Thymus (tissue), 11 donors: ENCODE measurements at regions not wholly inside any gene's neighbourhood (a gene's known extent, or its start where the extent isn't known, plus 50 kb on each side); places are given as distances from the start of the nearest gene placed in this dataset.

Source experiments
- DNase-seq, 9 donors: peaks; one replicate each; pipeline ENCODE4 v3.0.0-alpha.2; 2013; ENCODE audit warnings: low spot score in 9 of 9, low read depth in 6 of 9, missing footprints in 1 of 9
- H3K27ac ChIP-seq, 2 donors: one replicate each; pipeline ENCODE4 v1.5.1; 2013; ENCODE audit warnings: control low read depth in 1 of 2, low read depth in 1 of 2, low read length in 1 of 2, mild to moderate bottlenecking in 1 of 2, moderate library complexity in 1 of 2
- H3K27me3 ChIP-seq, 2 donors: one replicate each; pipeline ENCODE4 v1.5.1; 2013; ENCODE audit warnings: low read length in 1 of 2; ENCODE audit not compliant: control insufficient read depth in 2 of 2, insufficient read depth in 1 of 2
- H3K36me3 ChIP-seq, 2 donors: one replicate each; pipeline ENCODE4 v1.5.1; 2013; ENCODE audit warnings: low read length in 1 of 2, mild to moderate bottlenecking in 1 of 2, moderate library complexity in 1 of 2; ENCODE audit not compliant: control insufficient read depth in 2 of 2, insufficient read depth in 2 of 2
- H3K4me1 ChIP-seq, 2 donors: one replicate each; pipeline ENCODE4 v1.5.1; 2013; ENCODE audit warnings: low read length in 2 of 2; ENCODE audit not compliant: control insufficient read depth in 2 of 2, insufficient read depth in 2 of 2
- H3K4me3 ChIP-seq, 2 donors: one replicate each; pipeline ENCODE4 v1.5.1; 2013; ENCODE audit warnings: low read length in 2 of 2, control low read depth in 1 of 2, mild to moderate bottlenecking in 1 of 2
- H3K9me3 ChIP-seq, 2 donors: one replicate each; pipeline ENCODE4 v1.5.1; 2013; ENCODE audit warnings: low read length in 1 of 2, mild to moderate bottlenecking in 1 of 2; ENCODE audit not compliant: control insufficient read depth in 2 of 2, insufficient read depth in 1 of 2
- WGBS: extraction: QIAGEN DNeasy Blood & Tissue Kit; methylation state at CpG from one replicate; pipeline ENCODE4 v1.1.7; 2013; 5-methylcytosine and 5-hydroxymethylcytosine counted together
- donor health status: healthy.

GRCh38 chr21:35172231-35172630 is 123.1 kb upstream of the RUNX1 start:
- peaks cover 0 to 9% of the 10 kb centered on the region in 2 donors for H3K4me1 ChIP-seq
- H3K9me3 ChIP-seq: no peaks in the 10 kb centered on the region
- H3K27me3 ChIP-seq: no peaks in the 10 kb centered on the region
- peak in 5 of 9 donors; percentile 6 to 51 (median 7) for DNase-seq
- no peak overlapping the region for H3K4me3 ChIP-seq
- no peaks in the 10 kb centered on the region for H3K36me3 ChIP-seq
- H3K27ac ChIP-seq: no peak overlapping the region
- WGBS: 17% methylated on average over 2 of the region's 2 CpGs

- Histone ChIP-seq H3K36me3 (no peaks in the 10 kb centered on the region), H3K4me3 (no peak overlapping the region), H3K27ac (no peak overlapping the region), H3K4me1 (peaks cover 0 to 9% of the 10 kb centered on the region in 2 donors), H3K9me3 (no peaks in the 10 kb centered on the region), H3K27me3 (no peaks in the 10 kb centered on the region)
- 95% methylated on average over 5 of the region's 5 CpGs for WGBS
- no peak for DNase-seq
Observed at GRCh38 chr21:35171385-35171784, 122.3 kb upstream of the RUNX1 start.

GRCh38 chr21:35170818-35171217 is 121.7 kb upstream of the RUNX1 start:
- 98% methylated on average over 4 of the region's 4 CpGs for WGBS
- H3K27me3 ChIP-seq: no peaks in the 10 kb centered on the region
- H3K4me1 ChIP-seq: peaks cover 0 to 9% of the 10 kb centered on the region in 2 donors
- H3K36me3 ChIP-seq: no peaks in the 10 kb centered on the region
- H3K27ac ChIP-seq: no peak overlapping the region
- no peaks in the 10 kb centered on the region for H3K9me3 ChIP-seq
- no peak for DNase-seq
- H3K4me3 ChIP-seq: no peak overlapping the region

GRCh38 chr21:35170244-35170643 is 121.1 kb upstream of the RUNX1 start:
- no peaks in the 10 kb centered on the region for H3K9me3 ChIP-seq
- H3K27ac ChIP-seq: no peak overlapping the region
- H3K4me3 ChIP-seq: no peak overlapping the region
- peaks cover 0 to 9% of the 10 kb centered on the region in 2 donors for H3K4me1 ChIP-seq
- 21% methylated on average over 1 of the region's 1 CpG for WGBS
- DNase-seq: no peak
- H3K27me3 ChIP-seq: no peaks in the 10 kb centered on the region
- H3K36me3 ChIP-seq: no peaks in the 10 kb centered on the region

- Histone ChIP-seq H3K9me3 (no peaks in the 10 kb centered on the region), H3K4me1 (peaks cover 0 to 9% of the 10 kb centered on the region in 2 donors), H3K4me3 (no peak overlapping the region), H3K27me3 (no peaks in the 10 kb centered on the region), H3K36me3 (no peaks in the 10 kb centered on the region), H3K27ac (no peak overlapping the region)
- WGBS: 97% methylated on average over 1 of the region's 1 CpG
- DNase-seq: no peak
Observed at GRCh38 chr21:35169574-35169973, 120.5 kb upstream of the RUNX1 start.

- H3K4me3 ChIP-seq: no peak overlapping the region
- no peaks in the 10 kb centered on the region for H3K36me3 ChIP-seq
- WGBS: 97% methylated on average over 4 of the region's 4 CpGs
- no peak for DNase-seq
- H3K4me1 ChIP-seq: peaks cover 0 to 9% of the 10 kb centered on the region in 2 donors
- H3K27me3 ChIP-seq: no peaks in the 10 kb centered on the region
- H3K9me3 ChIP-seq: no peaks in the 10 kb centered on the region
- H3K27ac ChIP-seq: no peak overlapping the region
Observed at GRCh38 chr21:35168735-35169134, 119.6 kb upstream of the RUNX1 start.

GRCh38 chr21:35164971-35165483 is 115.9 kb upstream of the RUNX1 start:
- no peaks in the 10 kb centered on the region for H3K4me1 ChIP-seq
- H3K36me3 ChIP-seq: no peaks in the 10 kb centered on the region
- DNase-seq: no peak
- H3K4me3 ChIP-seq: no peak overlapping the region
- H3K9me3 ChIP-seq: no peaks in the 10 kb centered on the region
- no peak overlapping the region for H3K27ac ChIP-seq
- H3K27me3 ChIP-seq: no peaks in the 10 kb centered on the region
- WGBS: 98% methylated on average over 3 of the region's 3 CpGs

- Histone ChIP-seq H3K27ac (no peak overlapping the region), H3K27me3 (no peaks in the 10 kb centered on the region), H3K4me3 (no peak overlapping the region), H3K36me3 (no peaks in the 10 kb centered on the region), H3K4me1 (no peaks in the 10 kb centered on the region), H3K9me3 (no peaks in the 10 kb centered on the region)
- no peak for DNase-seq
- 97% methylated on average over 4 of the region's 4 CpGs for WGBS
Observed at GRCh38 chr21:35164380-35164779, 115.3 kb upstream of the RUNX1 start.

GRCh38 chr21:35163411-35163810 is 114.3 kb upstream of the RUNX1 start:
- no peaks in the 10 kb centered on the region for H3K9me3 ChIP-seq
- no peaks in the 10 kb centered on the region for H3K27me3 ChIP-seq
- WGBS: 97% methylated on average over 3 of the region's 3 CpGs
- H3K36me3 ChIP-seq: no peaks in the 10 kb centered on the region
- H3K27ac ChIP-seq: no peak overlapping the region
- no peak for DNase-seq
- no peaks in the 10 kb centered on the region for H3K4me1 ChIP-seq
- no peak overlapping the region for H3K4me3 ChIP-seq

GRCh38 chr21:35162831-35163230 is 113.7 kb upstream of the RUNX1 start:
- Histone ChIP-seq H3K4me1 (no peaks in the 10 kb centered on the region), H3K4me3 (no peak overlapping the region), H3K27ac (no peak overlapping the region), H3K27me3 (no peaks in the 10 kb centered on the region), H3K36me3 (no peaks in the 10 kb centered on the region), H3K9me3 (no peaks in the 10 kb centered on the region)
- DNase-seq: no peak
- WGBS: 96% methylated on average over 3 of the region's 3 CpGs
